B cell (primary cell): ENCODE measurements at regions not wholly inside any gene's neighbourhood (a gene's known extent, or its start where the extent isn't known, plus 50 kb on each side); places are given as distances from the start of the nearest gene placed in this dataset.

ENCODE experiments used
- ATAC-seq: fragments of 200-7000 bp; cut with Tn5 transposase; one replicate; pipeline ENCODE4 v1.10.0; 2021; ENCODE audit warnings: low read depth, mild to moderate bottlenecking, moderate number of reproducible peaks, moderate library complexity
- CTCF ChIA-PET: fragments of 350-600 bp; sonication (Branson Sonifier 250); formaldehyde crosslinking; loops from one replicate; lab custom pipeline; 2021; ENCODE audit warnings: antibody characterized with exemption, inconsistent platforms; lab: Charles Lee
- POLR2A ChIA-PET: fragments of 350-600 bp; sonication (Branson Sonifier 250); formaldehyde crosslinking; loops from one replicate; lab custom pipeline; 2021; ENCODE audit warnings: antibody characterized with exemption; lab: Charles Lee
- DNase-seq: peaks from one replicate; pipeline ENCODE4 v3.0.0; 2013
- H2AFZ ChIP-seq: 2 replicates; pipeline ENCODE4 v1.6.1; 2012; ENCODE audit warnings: mild to moderate bottlenecking, low read depth, low read length; ENCODE audit not compliant: insufficient read depth, poor library complexity, severe bottlenecking
- H3K27ac ChIP-seq, 2 donors: 1 replicate in 1 of 2; 2 replicates in 1 of 2; pipeline ENCODE4 v1.5.1; 2012 to 2013; ENCODE audit warnings: low read length in 2 of 2, mild to moderate bottlenecking in 2 of 2, moderate library complexity in 1 of 2
- H3K27me3 ChIP-seq, 4 experiments: fragments of 200-600 bp in 1 of 4; sonication (generic) in 1 of 4; replicated peaks in 1 of 4; 1 replicate in 2 of 4; 2 replicates in 2 of 4; pipeline versions ENCODE4 v1.6.1 to v1.7.0; 2013 to 2016; ENCODE audit warnings: low read length in 3 of 4, mild to moderate bottlenecking in 2 of 4, mixed read lengths in 1 of 4, moderate library complexity in 1 of 4; ENCODE audit not compliant: insufficient read depth in 4 of 4, control insufficient read depth in 3 of 4; ENCODE audit errors: control extremely low read depth in 1 of 4
- H3K36me3 ChIP-seq, 2 experiments: replicated peaks in 1 of 2; 1 replicate in 1 of 2; 2 replicates in 1 of 2; pipeline versions ENCODE4 v1.6.1 to v1.7.1; 2013; ENCODE audit warnings: low read length in 1 of 2; ENCODE audit not compliant: insufficient read depth in 2 of 2, control insufficient read depth in 1 of 2; ENCODE audit errors: control extremely low read depth in 1 of 2, extremely low read depth in 1 of 2
- H3K4me1 ChIP-seq, 2 donors: fragments of 200-600 bp in 1 of 2; sonication (generic) in 1 of 2; 1 replicate in 1 of 2; 2 replicates in 1 of 2; pipeline versions ENCODE4 v1.5.1 to v1.6.1; 2013 to 2017; ENCODE audit warnings: low read length in 2 of 2; ENCODE audit not compliant: control insufficient read depth in 2 of 2, insufficient read depth in 2 of 2
- H3K4me2 ChIP-seq: replicated peaks from 2 replicates; pipeline ENCODE3; 2012; ENCODE audit warnings: mild to moderate bottlenecking, low read depth, low read length; ENCODE audit not compliant: poor library complexity, severe bottlenecking
- H3K4me3 ChIP-seq, 5 experiments: fragments of 200-600 bp in 1 of 5; sonication (generic) in 1 of 5; 1 replicate in 3 of 5; 2 replicates in 2 of 5; pipeline versions ENCODE4 v1.5.1 to v1.7.0; 2011 to 2016; ENCODE audit warnings: low read length in 4 of 5, mild to moderate bottlenecking in 4 of 5, low read depth in 2 of 5, control low read depth in 1 of 5, moderate library complexity in 1 of 5; ENCODE audit not compliant: insufficient read depth in 1 of 5; ENCODE audit errors: control extremely low read depth in 1 of 5, extremely low read depth in 1 of 5
- H3K79me2 ChIP-seq: fragments of 200-600 bp; sonication (generic); one replicate; pipeline ENCODE4 v1.6.0; 2016; ENCODE audit warnings: low read length; ENCODE audit not compliant: control insufficient read depth, insufficient read depth
- H3K9ac ChIP-seq: fragments of 200-600 bp; sonication (generic); 2 replicates; pipeline ENCODE4 v1.6.1; 2017; ENCODE audit warnings: mild to moderate bottlenecking, low read length, moderate library complexity
- H3K9me3 ChIP-seq, 3 donors: one replicate each; pipeline versions ENCODE4 v1.6.1 to v1.7.1; 2013; ENCODE audit warnings: low read length in 2 of 3; ENCODE audit not compliant: control insufficient read depth in 2 of 3, insufficient read depth in 1 of 3; ENCODE audit errors: control extremely low read depth in 1 of 3
- H4K20me1 ChIP-seq: 2 replicates; pipeline ENCODE4 v1.6.0; 2012; ENCODE audit warnings: mild to moderate bottlenecking, low read length; ENCODE audit not compliant: insufficient read depth, control insufficient read depth, poor library complexity, severe bottlenecking
- H3K27ac Mint-ChIP-seq: one replicate; pipeline ENCODE4 v1.8.0; 2021; ENCODE audit warnings: mixed read lengths
- H3K27me3 Mint-ChIP-seq: one replicate; pipeline ENCODE4 v1.8.0; 2021; ENCODE audit warnings: mixed read lengths
- H3K4me1 Mint-ChIP-seq: one replicate; pipeline ENCODE4 v1.8.0; 2021; ENCODE audit warnings: mixed read lengths
- H3K4me3 Mint-ChIP-seq: one replicate; pipeline ENCODE4 v1.8.0; 2021; ENCODE audit warnings: mixed read lengths
- H3K9me3 Mint-ChIP-seq: one replicate; pipeline ENCODE4 v1.8.0; 2022; ENCODE audit warnings: mixed read lengths; ENCODE audit not compliant: insufficient read depth
- CTCF ChIP-seq: fragments of 200-600 bp; IDR thresholded peaks from one replicate; pipeline ENCODE4 v1.8.0; 2022; ENCODE audit warnings: antibody characterized with exemption, mild to moderate bottlenecking
- EZH2 ChIP-seq: IDR thresholded peaks from 2 replicates; pipeline ENCODE4 v1.6.1; 2012; ENCODE audit warnings: borderline replicate concordance, low read depth, mild to moderate bottlenecking, moderate library complexity, low read length; ENCODE audit not compliant: insufficient read depth, poor library complexity, severe bottlenecking
- WGBS: methylation state at CpG from one replicate; pipeline ENCODE4 v1.1.5; 2013; ENCODE audit warnings: missing lambda C conversion rate; ENCODE audit not compliant: insufficient coverage; 5-methylcytosine and 5-hydroxymethylcytosine counted together
- intact Hi-C: fragments of 100-400 bp; cut with micrococcal nuclease; formaldehyde crosslinking; loops from one replicate; pipeline ENCODE4 v1.10.0; 2022

DNA sequence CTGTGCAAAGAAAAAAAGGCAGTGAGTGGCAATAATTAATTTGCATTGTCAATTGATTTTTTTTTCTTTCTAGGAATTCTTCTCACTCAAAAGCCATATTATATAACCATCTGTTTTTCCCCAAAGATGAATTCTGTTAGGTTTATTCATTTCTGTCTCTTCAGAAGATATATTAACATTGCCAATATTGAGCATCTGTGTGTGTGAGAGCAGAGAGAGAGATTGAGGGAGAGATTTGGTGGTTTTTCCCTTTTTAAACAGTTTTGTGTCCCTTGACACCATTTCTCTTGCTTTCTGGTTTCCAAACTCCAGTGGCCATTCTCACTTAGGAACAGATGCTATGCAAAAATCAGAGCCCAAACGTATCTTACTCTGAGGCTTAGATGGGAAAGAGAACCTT, 112.5 kb downstream of the LACC1 start:
- TF ChIP-seq CTCF, result no peak
- TF ChIP-seq EZH2, result no peak
- 86% methylated on average over 1 of the region's 1 CpG for WGBS
- ATAC-seq (no peak), DNase-seq (no peak)
- H3K27me3 Mint-ChIP-seq, result peaks cover 17% of the 10 kb centered on the region
- H3K4me1 Mint-ChIP-seq, result no peaks in the 10 kb centered on the region
- no peak overlapping the region for H3K4me3 Mint-ChIP-seq
- Histone ChIP-seq H3K4me1 (no peaks in the 10 kb centered on the region), H3K79me2 (no peaks in the 10 kb centered on the region), H4K20me1 (no peaks in the 10 kb centered on the region), H3K9ac (no peak overlapping the region), H3K9me3 (peaks cover 2 to 12% (median 11%) of the 10 kb centered on the region in 3 donors), H3K4me2 (no peak overlapping the region), H3K36me3 (no peaks in the 10 kb centered on the region), H3K27ac (no peak overlapping the region), H3K27me3 (peaks cover 0 to 6% (median 0%) of the 10 kb centered on the region in 4 experiments), H2AFZ (no peak overlapping the region), H3K4me3 (no peak overlapping the region)
- ChIA-PET POLR2A (no interaction called here), CTCF (no interaction called here)
- H3K9me3 Mint-ChIP-seq, result peaks cover 11% of the 10 kb centered on the region
- intact Hi-C loops, result no loop called here
- H3K27ac Mint-ChIP-seq, result no peak overlapping the region

GRCh38 chr13:43994999-43995859, 115.5 kb downstream of the LACC1 start:
- ChIA-PET POLR2A (interaction anchor here (0.6 kb wide), 1 partner anchor 947 kb away, joined by 3 read pairs; no protein-coding TSS in a partner anchor), CTCF (no interaction called here)
- Histone ChIP-seq H2AFZ (no peak overlapping the region), H3K27ac (no peak overlapping the region), H3K36me3 (no peaks in the 10 kb centered on the region), H3K4me3 (no peak overlapping the region), H3K9me3 (peaks cover 2 to 12% (median 11%) of the 10 kb centered on the region in 3 donors), H3K27me3 (peaks cover 0 to 6% (median 0%) of the 10 kb centered on the region in 4 experiments), H3K9ac (no peak overlapping the region), H3K4me1 (no peaks in the 10 kb centered on the region), H4K20me1 (no peaks in the 10 kb centered on the region), H3K79me2 (no peaks in the 10 kb centered on the region), H3K4me2 (no peak overlapping the region)
- Mint-ChIP-seq H3K4me3 (no peak overlapping the region), H3K4me1 (no peaks in the 10 kb centered on the region), H3K27me3 (peaks cover 14% of the 10 kb centered on the region), H3K9me3 (peaks cover 11% of the 10 kb centered on the region), H3K27ac (no peak overlapping the region)
- TF ChIP-seq CTCF (no peak), EZH2 (no peak)
- no peak for DNase-seq
- ATAC-seq, result no peak
- intact Hi-C loops, result no loop called here
- 100% methylated on average over 3 of the region's 7 CpGs for WGBS
